ENCODE measurements at regions not wholly inside any gene's neighbourhood (a gene's known extent, or its start where the extent isn't known, plus 50 kb on each side); places are given as distances from the start of the nearest gene placed in this dataset.

GRCh38 chr13:39186205-39186875 is 148.1 kb downstream of the NHLRC3 start:
- Histone ChIP-seq H3K36me3 (no peaks in the 10 kb centered on the region), H3K4me3 (no peak overlapping the region), H3K27me3 (no peaks in the 10 kb centered on the region), H3K4me1 (peaks cover 0 to 3% of the 10 kb centered on the region in 2 donors), H3K27ac (no peak overlapping the region), H3K9me3 (no peaks in the 10 kb centered on the region)
- intact Hi-C loops (cut with DNase I) = no loop called here
- TF ChIP-seq CTCF (IDR thresholded peaks at IDR 0.05) = no peak
- DNase-seq = peak in 2 of 4 donors; percentile 42 to 61
- ATAC-seq = no peak

- DNase-seq (no peak), ATAC-seq (no peak)
- Histone ChIP-seq H3K27me3 (no peaks in the 10 kb centered on the region), H3K4me3 (no peak overlapping the region), H3K4me1 (peaks cover 0 to 3% of the 10 kb centered on the region in 2 donors), H3K36me3 (no peaks in the 10 kb centered on the region), H3K9me3 (no peaks in the 10 kb centered on the region), H3K27ac (no peak overlapping the region)
- no peak for TF ChIP-seq CTCF (IDR thresholded peaks at IDR 0.05)
- intact Hi-C loops (cut with DNase I) = no loop called here
Observed at GRCh38 chr13:39189778-39190177, 151.5 kb downstream of the NHLRC3 start.

DNA sequence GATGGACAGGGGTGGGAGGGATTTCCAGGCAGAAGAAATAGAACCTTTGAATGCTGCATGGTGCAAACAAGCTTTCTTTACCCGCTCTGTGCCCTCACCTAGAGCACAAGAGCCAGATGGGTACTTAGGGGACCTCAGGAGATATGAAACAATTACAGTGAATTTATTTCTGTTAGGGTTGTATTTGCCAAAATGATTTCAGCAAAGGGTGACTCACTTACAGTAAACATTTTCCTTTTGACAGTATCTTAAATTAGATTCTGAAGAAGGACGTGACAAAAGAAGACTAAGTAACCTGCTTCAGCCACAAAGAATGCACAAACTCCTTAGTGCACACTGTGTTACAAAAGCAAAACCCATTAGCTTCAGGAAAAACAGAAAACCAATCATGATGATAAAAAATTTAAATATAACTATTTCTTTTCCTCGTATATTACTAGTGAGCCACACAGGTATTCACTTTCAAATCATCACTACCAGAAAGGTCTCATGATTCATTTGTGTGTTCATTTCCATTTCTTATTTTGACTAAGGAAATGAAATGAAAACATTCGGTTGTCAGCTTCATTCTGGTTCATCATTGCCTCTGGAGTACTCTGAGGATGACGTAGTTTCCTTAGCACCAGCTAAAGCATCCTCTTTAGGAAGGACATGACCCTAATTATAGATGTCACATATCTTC is 158.8 kb downstream of the NHLRC3 start:
- peak overlapping the region in 1 of 2 donors; percentile 26 for H3K27ac ChIP-seq
- H3K27me3 ChIP-seq = no peaks in the 10 kb centered on the region
- H3K36me3 ChIP-seq = no peaks in the 10 kb centered on the region
- ATAC-seq (peak; percentile 74), DNase-seq (no peak)
- no peaks in the 10 kb centered on the region for H3K4me1 ChIP-seq
- intact Hi-C loops (cut with DNase I) = no loop called here
- no peak for TF ChIP-seq CTCF (IDR thresholded peaks at IDR 0.05)
- H3K4me3 ChIP-seq = no peak overlapping the region
- no peaks in the 10 kb centered on the region for H3K9me3 ChIP-seq

- intact Hi-C loops (cut with DNase I) = no loop called here
Observed at GRCh38 chr13:39197647-39198007, 159.4 kb downstream of the NHLRC3 start.

More at GRCh38 chr13:39197647-39198007, 159.4 kb downstream of the NHLRC3 start:
- H3K4me1 ChIP-seq = no peaks in the 10 kb centered on the region
- no peaks in the 10 kb centered on the region for H3K27me3 ChIP-seq
- DNase-seq (no peak), ATAC-seq (no peak)
- no peak for TF ChIP-seq CTCF (IDR thresholded peaks at IDR 0.05)
- H3K36me3 ChIP-seq = no peaks in the 10 kb centered on the region
- H3K4me3 ChIP-seq = no peak overlapping the region
- H3K27ac ChIP-seq = no peak overlapping the region
- H3K9me3 ChIP-seq = no peaks in the 10 kb centered on the region
